CD4-positive, alpha-beta T cell treated with Interleukin-4 for 4 hours (primary cell): ENCODE measurements at regions not wholly inside any gene's neighbourhood (a gene's known extent, or its start where the extent isn't known, plus 50 kb on each side); places are given as distances from the start of the nearest gene placed in this dataset.
"Not testable (repeated sequence)": the region's sequence is repeated elsewhere in the genome, so short reads cannot be mapped to it uniquely, and the experiment has no call there.

Source experiments
- DNase-seq: peaks from one replicate; pipeline ENCODE4 v3.0.0-alpha.2; 2020

DNA sequence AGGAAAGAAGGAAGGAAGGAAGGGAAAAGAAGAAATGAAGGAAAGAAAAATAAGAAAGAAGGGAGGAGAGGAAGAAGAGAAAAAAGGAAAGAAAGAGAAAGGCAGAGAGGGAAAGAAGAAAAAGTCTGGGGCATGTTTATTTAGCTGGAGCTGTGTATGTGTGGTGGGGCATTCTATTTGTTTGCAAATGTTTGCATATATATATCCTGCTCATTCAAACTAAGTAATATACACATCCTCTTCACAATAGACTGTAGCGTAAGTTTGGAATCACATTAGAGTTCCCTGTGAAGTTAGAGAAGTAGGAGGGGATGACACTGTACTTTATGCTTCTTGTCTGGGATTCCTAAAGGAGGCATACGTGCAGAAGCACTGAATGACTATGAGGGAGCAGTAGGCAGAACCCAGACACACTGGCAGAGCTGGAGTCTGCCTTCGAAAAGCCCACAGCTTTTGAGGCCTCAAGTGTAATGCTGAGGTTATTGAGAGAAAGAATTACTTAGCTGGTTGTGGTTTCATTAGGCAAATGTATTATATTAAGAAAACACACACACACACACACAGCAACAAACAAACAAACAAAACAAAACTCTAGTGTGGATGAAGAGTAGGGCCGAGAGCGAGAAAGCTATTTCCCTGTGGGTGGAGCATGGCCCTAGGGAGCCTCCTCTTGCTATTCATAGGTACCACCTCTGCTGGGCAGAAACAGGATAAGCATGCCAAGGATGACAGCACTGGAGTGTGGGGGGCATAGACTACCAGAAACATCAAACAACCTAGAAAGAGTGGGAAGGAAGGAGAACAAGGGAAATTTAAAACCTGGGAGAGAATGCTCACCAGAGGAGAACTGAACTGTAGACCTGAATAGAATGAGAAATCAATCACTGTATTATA, 905.1 kb upstream of the NXPH2 start:
- no peak for DNase-seq

DNA sequence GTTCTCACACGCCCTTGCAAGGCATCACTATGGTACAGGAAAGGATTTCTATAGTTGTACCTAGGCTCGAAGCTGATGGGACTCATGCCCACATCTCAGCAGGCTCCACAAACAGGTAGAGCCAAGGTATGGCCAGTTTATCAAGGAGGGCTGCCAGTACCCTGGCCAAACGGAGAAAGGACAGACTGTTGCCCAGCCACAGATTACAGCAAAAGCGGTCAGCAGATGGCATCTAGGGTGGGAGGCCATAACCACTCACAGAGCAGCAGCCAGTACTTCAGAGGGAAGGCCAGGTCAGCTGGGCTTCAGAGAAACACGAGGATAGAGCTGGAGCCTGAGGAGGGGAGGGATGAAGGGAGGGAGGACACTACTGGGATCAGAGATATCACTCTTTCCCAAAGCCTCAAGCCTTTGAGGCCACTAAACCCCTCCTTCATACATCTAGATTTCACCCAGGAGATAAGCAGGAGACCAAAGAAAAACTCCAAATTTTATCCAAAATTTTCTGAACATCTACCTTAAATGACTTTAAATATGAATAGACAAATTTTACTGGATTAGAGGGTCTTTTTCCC, 904.2 kb upstream of the NXPH2 start:
- no peak for DNase-seq

DNA sequence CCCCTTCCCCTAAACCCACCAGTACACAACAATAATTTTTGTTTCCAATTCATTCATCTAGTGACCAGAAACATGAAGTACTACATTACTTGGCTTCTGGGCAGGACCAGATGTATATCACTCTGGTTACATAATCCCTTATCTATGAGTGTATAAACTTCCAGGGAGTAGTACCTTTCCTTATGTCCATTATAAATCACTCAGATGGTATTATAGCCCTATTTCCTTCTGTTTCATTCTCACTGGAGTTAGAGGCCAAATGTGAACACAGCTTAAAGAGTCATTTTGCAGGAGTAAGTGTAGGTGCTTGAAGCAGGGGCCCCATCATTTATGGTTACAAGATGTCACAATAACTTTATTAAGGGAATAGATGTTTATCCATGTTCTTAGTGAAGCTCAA, 894.4 kb upstream of the NXPH2 start:
- DNase-seq = no peak

- not testable (repeated sequence) for DNase-seq
Observed at GRCh38 chr2:139673447-139673846, 893.3 kb upstream of the NXPH2 start.

DNA sequence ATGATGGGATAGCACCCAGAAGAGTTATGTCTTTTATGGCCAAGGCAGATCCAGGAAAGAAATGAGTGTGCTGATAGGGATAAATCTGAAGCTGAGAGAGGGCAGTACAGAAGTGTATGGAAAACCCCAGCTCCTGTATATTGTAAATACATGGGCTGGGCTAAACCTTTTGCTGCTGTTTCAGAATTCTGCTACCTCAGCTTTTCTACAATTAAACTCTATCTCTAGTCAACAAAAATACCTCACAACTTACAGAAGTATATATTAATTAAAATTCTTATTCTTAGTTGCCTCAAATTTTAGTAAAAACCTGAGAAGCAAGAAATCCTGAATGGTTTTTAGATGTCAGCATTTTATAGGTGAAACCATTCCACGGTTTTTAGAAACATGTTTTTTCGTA, 889.5 kb upstream of the NXPH2 start:
- no peak for DNase-seq

GRCh38 chr2:139652385-139652784, 872.2 kb upstream of the NXPH2 start:
- DNase-seq = no peak

DNA sequence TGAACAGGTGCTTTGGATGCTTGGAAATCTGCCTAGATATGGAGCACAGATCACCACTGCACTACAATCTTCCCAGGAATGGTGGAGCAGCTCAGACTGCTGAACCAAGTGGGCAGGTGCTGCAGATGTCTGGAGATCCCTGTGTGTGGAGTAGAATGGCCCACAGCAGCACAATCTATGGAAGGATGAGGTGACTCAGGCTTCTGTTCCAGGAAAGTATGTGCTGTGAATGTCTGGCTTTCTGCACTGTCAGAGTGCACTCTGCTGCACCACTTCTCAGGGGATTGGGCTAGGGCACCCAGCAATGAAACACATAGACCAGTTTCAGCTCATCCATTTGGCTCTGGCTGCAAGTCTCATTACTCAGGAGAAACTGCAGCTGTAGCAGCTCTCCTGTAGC, 865.4 kb upstream of the NXPH2 start:
- DNase-seq = no peak

- DNase-seq = no peak
Observed at GRCh38 chr2:139643139-139643538, 862.9 kb upstream of the NXPH2 start.

GRCh38 chr2:139631966-139632365, 851.8 kb upstream of the NXPH2 start:
- DNase-seq = no peak

DNA sequence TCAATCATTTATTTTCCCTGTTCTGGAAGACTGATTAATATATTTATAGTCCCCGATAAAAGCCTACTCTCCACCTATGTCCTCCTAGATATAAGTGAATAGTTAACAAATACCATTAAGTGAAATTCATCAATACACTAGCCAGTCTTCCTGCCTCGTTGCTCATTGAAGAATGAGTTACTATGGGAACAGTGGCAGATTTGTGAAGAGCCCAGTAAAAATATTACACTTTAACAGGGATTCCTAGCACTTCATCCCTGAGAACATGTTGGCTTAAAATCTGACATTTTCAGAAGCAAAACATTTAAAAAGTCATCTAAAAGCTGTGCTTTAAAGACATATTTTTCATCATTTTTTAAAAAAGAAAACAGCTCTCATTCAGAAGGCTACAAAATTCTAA, 848.7 kb upstream of the NXPH2 start:
- DNase-seq = no peak

GRCh38 chr2:139626128-139626527, 845.9 kb upstream of the NXPH2 start:
- no peak for DNase-seq

- DNase-seq = no peak
Observed at GRCh38 chr2:139622691-139623090, 842.5 kb upstream of the NXPH2 start.

GRCh38 chr2:139617747-139618146, 837.6 kb upstream of the NXPH2 start:
- no peak for DNase-seq

DNA sequence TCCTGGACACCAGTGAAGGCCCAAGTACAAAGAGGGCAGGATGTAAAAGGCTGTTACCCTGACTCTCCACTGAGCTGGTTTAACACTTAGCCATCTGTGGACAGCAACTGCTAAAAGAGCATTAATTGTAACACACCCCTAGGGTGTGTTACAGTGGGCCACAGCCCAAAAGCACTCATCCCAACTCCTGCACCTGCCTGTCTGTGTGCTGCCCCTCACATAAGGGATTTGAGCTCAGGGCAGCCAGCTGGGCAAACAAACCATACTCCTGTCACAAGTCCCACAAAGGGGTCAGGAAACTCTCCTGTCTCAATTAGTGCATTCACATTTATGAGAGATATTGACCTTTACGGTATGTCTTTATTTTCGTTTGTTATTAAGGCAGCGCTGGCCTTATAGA, 833.1 kb upstream of the NXPH2 start:
- DNase-seq = no peak

DNA sequence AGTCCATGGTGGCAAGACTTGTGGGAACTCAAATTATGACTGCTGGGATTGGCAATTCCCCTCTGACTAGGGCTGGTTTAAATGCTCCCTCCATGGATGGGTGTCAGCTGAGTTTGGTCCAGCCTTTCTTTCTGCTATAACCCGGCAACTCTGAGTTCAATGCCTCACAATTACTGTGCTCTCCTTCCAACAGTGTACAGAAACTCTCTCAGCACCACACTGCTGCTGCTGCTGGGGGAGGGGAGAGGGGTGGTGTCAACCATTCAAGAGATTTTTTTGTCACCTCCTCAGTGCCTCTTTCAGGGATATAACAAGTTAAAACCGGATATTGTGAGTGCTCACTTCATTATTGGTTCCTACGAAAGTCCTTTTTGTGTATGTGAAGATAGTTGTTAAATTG, 830.3 kb upstream of the NXPH2 start:
- no peak for DNase-seq

- DNase-seq = no peak
Observed at GRCh38 chr2:139609109-139609508, 828.9 kb upstream of the NXPH2 start.

DNA sequence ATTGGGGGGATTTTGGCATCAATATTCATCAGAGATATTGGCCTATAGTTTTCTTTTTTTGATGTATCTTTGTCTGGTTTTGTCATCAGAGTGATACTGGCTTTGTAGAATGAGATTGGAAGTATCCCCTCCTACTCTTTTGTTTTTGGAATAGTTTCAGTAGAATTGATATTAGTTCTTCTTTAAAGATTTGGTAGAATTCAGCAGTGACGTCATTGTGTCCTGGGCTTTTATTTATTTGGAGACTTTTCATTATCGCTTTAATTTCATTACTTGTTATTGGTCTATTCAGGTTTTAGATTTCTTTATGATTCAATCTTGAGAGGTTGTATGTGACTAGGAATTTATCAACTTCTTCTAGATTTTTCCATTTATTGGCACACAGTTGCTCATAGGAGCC, 825.5 kb upstream of the NXPH2 start:
- DNase-seq = no peak

GRCh38 chr2:139600166-139600565, 820.0 kb upstream of the NXPH2 start:
- DNase-seq = no peak

- no peak for DNase-seq
Observed at GRCh38 chr2:139585101-139585500, 804.9 kb upstream of the NXPH2 start.

DNA sequence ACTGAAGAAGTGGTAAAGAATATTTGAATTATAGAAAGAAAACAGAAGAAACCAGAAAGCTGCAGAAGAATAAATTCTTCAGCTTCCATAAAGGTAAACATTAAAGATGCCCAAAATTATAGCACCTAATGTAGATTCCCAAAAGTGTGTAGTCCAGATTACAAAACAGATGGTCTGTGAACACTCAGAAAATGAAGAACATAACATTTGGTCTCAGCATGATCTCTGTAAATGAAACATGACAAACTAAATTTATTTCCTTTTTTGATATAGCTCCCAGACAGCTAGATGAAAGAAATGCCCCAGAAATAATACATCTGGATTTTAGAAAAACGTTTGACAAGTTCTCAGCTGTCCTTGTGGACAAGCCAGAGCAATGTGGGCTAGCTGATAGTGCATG, 794.2 kb upstream of the NXPH2 start:
- no peak for DNase-seq

GRCh38 chr2:139556789-139557188, 776.6 kb upstream of the NXPH2 start:
- DNase-seq = no peak

DNA sequence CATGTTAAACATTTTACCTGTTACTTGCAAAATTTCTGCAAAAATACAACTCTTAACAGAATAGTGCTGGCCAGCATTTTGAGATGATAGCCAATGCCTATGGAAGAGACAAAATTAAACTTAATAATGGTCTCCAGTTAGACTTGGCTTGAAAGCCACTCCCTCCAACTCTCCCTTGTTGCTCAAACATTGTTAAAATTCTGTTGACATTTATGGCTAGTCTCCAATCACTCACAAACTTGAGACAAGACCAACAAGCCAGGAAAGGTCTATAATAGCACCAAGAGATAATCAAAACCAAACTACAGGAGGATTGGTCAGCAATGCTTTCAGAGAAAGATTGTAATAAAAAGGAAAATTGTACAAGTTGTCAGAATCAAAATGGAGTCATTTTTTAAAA, 770.7 kb upstream of the NXPH2 start:
- no peak for DNase-seq

DNA sequence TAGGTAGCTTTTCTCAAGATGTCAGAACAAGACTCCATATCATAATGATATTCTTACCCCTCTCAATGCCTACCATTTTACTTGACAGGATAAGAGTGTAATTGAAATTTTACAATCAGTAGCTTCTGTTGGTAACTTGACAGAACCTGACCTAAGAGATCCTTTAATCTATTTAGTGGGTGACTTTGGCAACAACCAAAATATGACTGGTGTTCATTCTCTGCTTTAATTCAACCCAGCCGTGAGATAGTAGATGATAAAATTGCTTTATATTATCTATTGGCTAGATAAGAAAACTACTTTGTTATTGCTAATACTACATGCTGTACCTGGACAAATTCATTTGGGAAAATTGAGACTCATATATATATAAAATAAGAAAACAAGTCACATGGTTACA, 770.2 kb upstream of the NXPH2 start:
- no peak for DNase-seq

DNA sequence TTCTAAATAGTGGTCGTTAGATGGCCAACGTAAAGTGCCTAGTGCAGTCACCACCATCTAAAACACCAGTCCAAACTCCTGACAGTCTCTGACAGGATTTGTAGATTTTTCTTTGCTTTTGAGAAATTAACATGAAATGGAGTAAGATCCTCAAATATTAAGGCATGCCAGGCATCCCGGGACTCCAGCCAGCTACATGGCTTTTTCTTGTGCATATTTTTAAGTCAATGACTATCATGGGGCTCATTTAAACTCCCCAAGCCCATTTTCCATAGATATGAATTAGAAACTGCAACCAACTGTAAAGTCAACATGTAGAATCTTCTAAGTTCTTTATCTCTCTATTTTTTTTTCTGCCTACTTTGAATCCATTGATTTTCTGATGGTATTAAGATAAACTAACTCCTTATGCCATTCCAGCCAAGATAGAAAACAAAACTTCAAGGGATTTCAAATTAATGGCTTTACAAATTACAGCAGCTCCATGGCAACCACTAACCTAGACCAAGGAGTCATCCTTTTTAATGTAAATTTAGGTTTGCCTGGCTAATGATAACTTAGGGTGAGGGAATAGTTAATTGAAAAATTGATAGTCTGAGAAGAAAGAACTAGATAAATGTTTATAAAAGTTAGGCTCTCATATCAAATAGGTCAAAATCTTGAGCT, 764.1 kb upstream of the NXPH2 start:
- no peak for DNase-seq
